GM18907 (cell line): ENCODE measurements at regions not wholly inside any gene's neighbourhood (a gene's known extent, or its start where the extent isn't known, plus 50 kb on each side); places are given as distances from the start of the nearest gene placed in this dataset.
"Not testable (repeated sequence)": the region's sequence is repeated elsewhere in the genome, so short reads cannot be mapped to it uniquely, and the experiment has no call there.

ENCODE experiments used
- ATAC-seq: cut with Tn5 transposase; IDR thresholded peaks from one replicate; pipeline ENCODE4 v1.9.1; 2021; ENCODE audit warnings: mild to moderate bottlenecking, moderate library complexity; ENCODE audit not compliant: unreplicated experiment

- no peak for ATAC-seq
Measured at GRCh38 chr2:120641366-120641771, 94.3 kb upstream of the GLI2 start.

- ATAC-seq: no peak
Measured at GRCh38 chr2:120642646-120643045, 93.0 kb upstream of the GLI2 start.

GRCh38 chr2:120646994-120647393 lies 88.7 kb upstream of the GLI2 start:
- ATAC-seq: no peak

GRCh38 chr2:120647487-120647886 lies 88.2 kb upstream of the GLI2 start:
- ATAC-seq: no peak

GRCh38 chr2:120649381-120649780 lies 86.3 kb upstream of the GLI2 start:
- not testable (repeated sequence) for ATAC-seq

DNA sequence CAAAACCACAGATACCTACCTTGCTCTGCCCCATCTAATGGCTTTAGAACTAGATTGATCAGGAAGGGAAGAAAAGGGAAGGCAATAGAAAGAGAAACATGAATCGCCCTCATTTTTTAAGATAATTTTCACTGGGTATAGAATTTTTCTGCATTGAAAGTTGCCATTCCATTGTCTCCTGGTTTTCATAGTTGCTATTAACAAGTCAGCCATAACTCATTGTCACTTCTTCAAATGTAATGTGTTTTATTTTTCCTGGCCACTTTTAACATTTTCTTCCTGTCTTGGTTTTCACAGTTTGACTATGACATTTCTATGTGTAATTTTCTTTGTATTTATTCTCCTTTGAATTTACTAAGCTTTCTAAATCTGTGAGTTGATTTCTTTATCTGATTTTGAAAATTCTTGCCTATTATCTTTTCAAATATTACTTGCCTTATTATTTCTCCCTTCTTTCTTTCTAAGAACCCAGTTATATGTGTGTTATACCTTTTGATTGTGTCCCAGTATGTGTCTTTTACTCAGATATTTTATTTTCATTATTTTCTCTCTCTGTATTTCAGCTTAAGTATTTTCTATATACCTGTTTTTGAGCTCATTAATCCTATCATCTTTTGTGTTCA lies 85.5 kb upstream of the GLI2 start:
- ATAC-seq: no peak

DNA sequence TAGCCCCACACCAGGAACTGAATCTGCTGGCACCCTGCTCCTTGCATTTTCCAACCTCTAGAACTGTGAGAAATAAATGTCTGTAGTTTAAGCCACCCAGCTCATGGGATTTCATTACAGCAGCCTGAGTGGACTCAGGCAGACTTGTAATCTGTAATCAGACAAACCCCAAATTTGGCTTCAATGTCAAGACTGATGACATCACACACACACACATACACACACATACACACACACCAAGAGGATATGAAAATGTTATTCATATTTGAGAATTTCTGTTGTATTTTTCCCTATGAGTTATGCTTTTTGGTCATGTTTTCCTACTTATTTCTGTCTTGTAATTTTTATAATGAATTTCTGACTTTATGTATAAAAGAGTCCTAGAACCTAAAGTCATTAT lies 83.8 kb upstream of the GLI2 start:
- no peak for ATAC-seq

DNA sequence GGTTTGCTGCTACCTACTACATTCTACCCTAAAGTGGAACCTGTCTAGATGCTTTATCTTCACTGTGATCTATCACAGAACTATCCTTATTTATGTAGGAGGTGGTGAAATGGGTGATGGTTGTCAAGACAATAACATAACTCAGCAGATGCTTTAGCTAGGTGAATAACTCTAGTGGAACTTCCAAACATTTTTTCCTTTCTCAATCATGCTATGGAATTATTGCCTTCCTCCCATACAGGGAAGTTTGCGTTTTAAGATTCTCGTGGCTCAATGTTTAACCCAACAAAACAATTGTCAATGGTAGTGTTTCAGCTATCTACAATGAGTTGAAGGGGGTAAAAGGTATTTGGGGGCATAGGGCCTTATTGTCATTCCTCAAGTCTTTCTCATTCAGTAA lies 82.6 kb upstream of the GLI2 start:
- ATAC-seq: no peak

- ATAC-seq: no peak
Measured at GRCh38 chr2:120653871-120654270, 81.8 kb upstream of the GLI2 start.

DNA sequence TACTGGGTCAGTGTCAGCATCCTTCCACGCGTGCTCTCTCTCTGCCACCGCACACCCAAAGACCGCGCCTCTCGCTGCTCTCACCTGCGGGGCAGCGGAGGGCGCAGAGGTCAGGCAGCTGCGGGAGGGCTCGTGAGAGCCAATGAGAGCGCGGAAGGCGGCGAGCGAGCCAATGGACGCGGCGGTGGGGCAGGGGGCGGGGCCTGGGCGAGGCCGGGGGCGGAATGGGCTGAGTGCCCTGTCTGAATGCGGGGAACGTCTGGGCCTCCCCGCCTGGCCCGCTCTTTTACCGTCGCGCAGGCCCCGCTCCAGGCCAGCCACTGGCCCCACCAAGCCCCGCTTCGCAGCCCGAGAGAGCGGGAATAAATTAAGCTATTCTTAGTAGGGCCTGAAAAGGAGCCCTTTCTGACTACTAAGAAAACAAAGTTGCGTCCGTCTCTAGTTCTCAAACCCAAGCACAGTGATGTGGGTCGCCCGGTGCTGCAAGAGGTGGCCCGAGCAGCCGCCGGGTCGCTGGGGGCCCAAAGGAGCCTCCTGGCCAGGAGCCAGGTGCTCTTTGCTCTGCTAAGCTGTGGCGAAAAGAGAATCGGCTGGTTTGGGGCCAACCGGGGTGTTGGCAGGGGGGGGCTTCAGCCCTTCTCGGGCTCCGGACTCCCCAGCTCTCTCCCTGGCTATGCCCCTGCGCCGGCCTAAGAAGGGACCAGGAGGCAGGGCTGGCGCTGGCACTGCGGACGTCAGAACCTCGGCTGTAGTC lies 81.1 kb upstream of the GLI2 start:
- ATAC-seq: no peak

GRCh38 chr2:120656273-120656950 lies 79.3 kb upstream of the GLI2 start:
- ATAC-seq: no peak

- ATAC-seq: no peak
Measured at GRCh38 chr2:120658042-120658769, 77.5 kb upstream of the GLI2 start.

DNA sequence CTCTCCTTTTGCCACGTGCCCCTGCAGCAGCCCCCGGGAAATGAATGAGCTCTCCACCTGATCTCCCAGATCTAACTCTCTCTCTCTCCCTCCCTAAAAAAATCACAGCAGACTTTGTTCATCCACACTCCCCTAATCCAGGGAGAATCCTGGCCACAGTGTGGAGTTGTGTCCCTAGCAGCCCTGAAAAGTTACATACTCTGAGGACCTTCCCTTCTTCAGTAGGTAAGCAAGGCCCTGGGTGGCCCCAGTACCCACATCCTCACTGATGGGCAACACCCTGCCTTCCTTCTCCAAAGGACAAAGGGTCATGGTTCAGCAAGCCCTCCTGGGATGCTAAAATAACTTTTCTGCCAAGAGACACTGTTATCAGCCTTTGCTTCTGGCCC lies 76.9 kb upstream of the GLI2 start:
- no peak for ATAC-seq

- no peak for ATAC-seq
Measured at GRCh38 chr2:120659275-120659977, 76.2 kb upstream of the GLI2 start.

- no peak for ATAC-seq
Measured at GRCh38 chr2:120660056-120660694, 75.5 kb upstream of the GLI2 start.

- no peak for ATAC-seq
Measured at GRCh38 chr2:120660771-120661459, 74.8 kb upstream of the GLI2 start.

DNA sequence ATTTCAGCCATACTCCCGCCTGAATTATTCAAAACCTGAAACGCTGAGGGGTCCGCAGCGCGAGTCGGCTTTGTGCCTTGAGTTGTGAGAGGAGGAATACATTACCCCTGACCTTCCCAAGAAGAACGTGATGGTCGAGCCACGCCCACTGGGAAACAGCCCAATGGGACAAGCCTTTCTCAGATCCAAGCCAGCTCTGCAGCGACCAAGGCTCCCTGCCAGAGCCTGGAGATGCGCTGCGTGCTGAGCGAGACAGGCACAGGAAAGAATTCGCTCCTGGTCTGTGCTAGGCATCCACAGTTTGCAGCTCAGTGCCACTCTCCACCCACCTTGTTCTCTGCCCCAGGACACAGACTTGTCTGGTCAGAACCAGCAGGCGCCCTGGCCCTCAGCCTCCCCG lies 74.1 kb upstream of the GLI2 start:
- no peak for ATAC-seq

GRCh38 chr2:120662046-120662445 lies 73.6 kb upstream of the GLI2 start:
- no peak for ATAC-seq

- ATAC-seq: no peak
Measured at GRCh38 chr2:120662746-120663145, 72.9 kb upstream of the GLI2 start.

GRCh38 chr2:120666433-120666832 lies 69.2 kb upstream of the GLI2 start:
- ATAC-seq: no peak
